ENCODE measurements at regions not wholly inside any gene's neighbourhood (a gene's known extent, or its start where the extent isn't known, plus 50 kb on each side); places are given as distances from the start of the nearest gene placed in this dataset.
"Not testable (repeated sequence)": the region's sequence is repeated elsewhere in the genome, so short reads cannot be mapped to it uniquely, and the experiment has no call there.

- FAIRE-seq (no peak), DNase-seq (ENCODE audit: extremely low spot score, insufficient read length, low read depth) (no peak)
Measured at GRCh38 chr14:43522901-43523300, 984.2 kb downstream of the FSCB start.

- no peak for FAIRE-seq
- DNase-seq (ENCODE audit: extremely low spot score, insufficient read length, low read depth) = no peak
Measured at GRCh38 chr14:43522191-43522590, 984.9 kb downstream of the FSCB start.

DNA sequence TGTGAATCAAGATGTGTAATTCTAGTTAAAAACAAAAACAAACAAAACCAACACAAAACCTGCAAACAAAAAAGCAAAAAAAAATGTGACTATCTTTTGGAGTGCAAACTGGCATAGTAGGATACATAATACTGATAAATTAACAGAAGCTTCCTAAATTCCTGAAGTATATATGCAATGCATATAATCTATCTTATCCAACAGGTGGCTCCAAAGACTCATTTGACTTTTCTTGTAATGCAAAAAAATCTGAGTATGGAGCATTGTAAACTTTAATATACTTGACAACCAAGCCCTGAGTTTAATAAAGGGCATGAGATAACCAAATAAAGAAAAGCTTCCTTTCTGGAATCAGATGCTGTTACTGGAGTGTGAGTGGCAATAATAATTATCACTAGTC is 1003.6 kb downstream of the FSCB start:
- no peak for DNase-seq (ENCODE audit: extremely low spot score, insufficient read length, low read depth)
- no peak for FAIRE-seq

DNA sequence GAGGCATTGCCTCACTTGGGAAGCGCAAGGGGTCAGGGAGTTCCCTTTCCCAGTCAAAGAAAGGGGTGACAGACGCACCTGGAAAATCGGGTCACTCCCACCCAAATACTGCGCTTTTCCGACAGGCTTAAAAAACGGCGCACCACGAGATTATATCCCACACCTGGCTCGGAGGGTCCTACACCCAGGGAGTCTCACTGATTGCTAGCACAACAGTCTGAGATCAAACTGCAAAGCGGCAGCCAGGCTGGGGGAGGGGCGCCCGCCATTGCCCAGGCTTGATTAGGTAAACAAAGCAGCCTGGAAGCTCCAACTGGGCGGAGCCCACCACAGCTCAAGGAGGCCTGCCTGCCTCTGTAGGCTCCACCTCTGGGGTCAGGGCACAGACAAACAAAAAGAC is 1014.7 kb downstream of the FSCB start:
- DNase-seq (ENCODE audit: extremely low spot score, insufficient read length, low read depth); FAIRE-seq: not testable (repeated sequence)

DNA sequence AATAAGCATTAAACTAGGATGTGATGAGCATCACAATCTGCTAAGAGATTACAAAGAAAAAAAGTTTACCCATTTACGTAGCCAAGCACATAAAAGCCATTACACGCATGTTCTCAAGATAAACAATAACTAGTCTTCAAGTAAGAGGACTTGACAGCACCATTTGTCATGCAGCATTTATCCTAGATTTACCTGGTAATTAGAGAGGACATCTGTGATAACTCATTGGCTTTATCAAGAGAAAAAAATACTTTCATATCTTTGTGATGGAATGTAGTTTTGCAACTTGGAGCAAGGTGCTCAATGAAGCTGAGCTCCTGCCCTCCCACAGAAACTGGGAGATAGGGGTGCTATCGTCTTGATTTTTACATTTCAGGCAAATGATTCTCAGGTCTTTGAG is 1023.7 kb downstream of the FSCB start:
- no peak for DNase-seq (ENCODE audit: extremely low spot score, insufficient read length, low read depth)

DNA sequence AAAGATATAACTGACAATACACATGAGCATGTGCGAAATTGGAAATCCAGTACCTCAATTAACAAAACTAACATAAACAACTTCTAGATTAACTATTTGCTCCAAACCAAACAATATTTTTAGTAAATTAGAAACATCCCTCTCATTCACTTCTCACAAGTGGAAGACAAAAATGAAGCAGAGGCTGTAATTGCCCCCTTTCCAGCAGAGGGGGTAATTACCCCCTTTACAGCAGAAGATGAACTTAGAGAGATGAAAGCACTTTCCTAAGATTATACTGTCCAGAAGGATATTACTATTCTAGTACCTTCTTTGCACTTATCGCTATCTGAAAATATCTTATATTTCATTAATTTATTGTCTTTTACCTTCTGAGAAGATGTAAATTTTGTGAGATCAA is 1025.2 kb downstream of the FSCB start:
- FAIRE-seq = no peak
- no peak for DNase-seq (ENCODE audit: extremely low spot score, insufficient read length, low read depth)

More for the DNA sequence above, 1023.7 kb downstream of the FSCB start:
- FAIRE-seq = no peak

DNA sequence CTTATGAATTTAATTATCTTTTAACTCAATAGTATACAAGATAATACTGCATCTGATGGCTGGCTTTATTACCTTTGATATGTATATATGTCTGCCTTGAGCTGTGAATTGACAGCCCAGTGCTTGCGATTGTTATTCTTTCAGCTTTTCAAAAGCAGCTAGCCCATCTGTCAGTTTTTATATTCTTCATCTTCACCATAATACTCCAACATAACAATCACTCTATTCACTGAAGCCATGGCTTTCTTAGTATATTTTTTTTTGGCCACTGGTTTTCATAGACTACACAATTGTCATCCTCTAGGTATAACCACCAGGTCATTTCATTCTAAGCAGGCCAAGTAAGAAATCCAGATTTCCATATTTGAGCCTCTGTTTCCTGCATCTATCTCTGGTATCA is 1026.1 kb downstream of the FSCB start:
- FAIRE-seq = no peak
- DNase-seq (ENCODE audit: extremely low spot score, insufficient read length, low read depth) = no peak

GRCh38 chr14:43479596-43480195 is 1027.4 kb downstream of the FSCB start:
- FAIRE-seq (no peak), DNase-seq (ENCODE audit: extremely low spot score, insufficient read length, low read depth) (no peak)

GRCh38 chr14:43476822-43477221 is 1030.3 kb downstream of the FSCB start:
- no peak for DNase-seq (ENCODE audit: extremely low spot score, insufficient read length, low read depth)
- FAIRE-seq = no peak

DNA sequence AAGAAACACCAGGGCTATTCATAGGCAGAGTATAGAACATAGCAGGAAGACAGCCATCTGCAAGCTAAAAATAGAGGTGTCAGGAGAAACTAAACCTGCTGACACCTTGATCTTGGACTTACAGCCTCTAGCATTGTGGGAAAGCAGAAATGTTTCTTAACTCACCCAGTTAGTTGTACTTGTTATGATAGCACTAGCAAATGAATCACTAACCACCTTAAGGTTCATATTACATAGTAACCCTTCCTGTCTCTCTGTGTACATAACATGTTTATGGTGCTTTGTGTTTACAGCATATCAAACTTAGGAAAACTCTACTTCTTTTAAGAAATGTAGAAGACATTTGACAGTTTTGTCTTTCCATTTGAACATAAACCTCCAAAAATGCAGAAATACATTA is 1031.3 kb downstream of the FSCB start:
- FAIRE-seq = no peak
- no peak for DNase-seq (ENCODE audit: extremely low spot score, insufficient read length, low read depth)

DNA sequence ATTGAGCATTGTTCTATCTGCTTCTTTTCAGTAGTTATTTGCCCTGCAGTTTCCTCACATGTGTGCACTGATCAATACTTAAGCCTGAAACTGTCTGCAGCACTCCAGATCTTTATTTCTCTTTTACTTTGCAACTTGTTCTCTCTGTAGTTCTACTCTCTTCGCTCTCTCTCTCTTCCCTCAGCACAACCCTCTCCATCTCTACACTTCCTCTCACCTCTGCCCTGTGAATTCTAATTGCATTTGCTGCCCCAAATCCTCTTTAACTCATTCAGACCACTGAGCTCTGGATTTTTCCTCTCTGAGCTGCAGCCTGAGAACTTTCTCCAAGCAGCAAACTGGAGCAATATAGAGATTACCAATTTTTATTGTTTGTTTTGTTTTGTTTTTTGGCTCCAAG is 1035.5 kb downstream of the FSCB start:
- no peak for DNase-seq (ENCODE audit: extremely low spot score, insufficient read length, low read depth)
- no peak for FAIRE-seq

- FAIRE-seq (no peak), DNase-seq (ENCODE audit: extremely low spot score, insufficient read length, low read depth) (no peak)
Measured at GRCh38 chr14:43464968-43465367, 1042.1 kb downstream of the FSCB start.

DNA sequence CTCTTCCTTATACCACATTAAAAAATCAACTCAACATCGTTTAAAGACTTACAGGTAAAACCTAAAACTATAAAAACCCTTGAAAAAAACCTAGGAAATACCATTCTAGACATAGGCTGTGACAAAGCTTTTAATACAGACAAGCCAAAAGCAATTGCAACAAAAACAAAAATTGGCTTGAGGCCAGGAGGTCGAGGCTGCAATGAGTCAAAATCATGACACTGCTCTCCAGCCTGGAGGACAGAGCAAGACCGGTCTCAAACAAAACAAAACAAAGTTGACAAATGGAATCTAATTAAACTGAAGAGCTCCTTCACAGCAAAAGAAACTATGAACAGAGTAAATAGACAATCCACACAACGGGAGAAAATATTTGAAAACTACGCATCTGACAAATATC is 1057.8 kb downstream of the FSCB start:
- FAIRE-seq = no peak
- DNase-seq (ENCODE audit: extremely low spot score, insufficient read length, low read depth) = no peak

GRCh38 chr14:43438056-43438455 is 1069.0 kb downstream of the FSCB start:
- FAIRE-seq = no peak
- DNase-seq (ENCODE audit: extremely low spot score, insufficient read length, low read depth) = no peak

DNA sequence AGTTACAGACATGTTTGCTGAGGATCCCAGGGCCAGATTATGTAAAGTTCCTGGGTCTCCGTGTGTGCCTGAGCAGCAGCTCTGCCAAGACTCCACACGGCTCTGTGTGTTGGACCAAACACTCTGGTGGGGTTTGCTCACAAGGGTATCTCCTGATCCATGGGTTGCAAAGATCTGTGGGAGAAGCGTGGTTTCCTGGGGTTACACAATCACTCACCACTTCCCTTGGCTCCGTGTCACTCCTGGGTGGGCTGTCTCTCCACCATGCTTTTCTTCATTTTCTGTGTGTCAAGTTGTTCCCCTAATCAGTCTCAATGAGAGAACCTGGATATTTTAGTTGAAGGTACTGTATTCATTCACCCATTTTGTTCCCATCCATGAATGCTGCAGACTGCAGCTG is 1088.8 kb downstream of the FSCB start:
- DNase-seq (ENCODE audit: extremely low spot score, insufficient read length, low read depth) (no peak), FAIRE-seq (no peak)

DNA sequence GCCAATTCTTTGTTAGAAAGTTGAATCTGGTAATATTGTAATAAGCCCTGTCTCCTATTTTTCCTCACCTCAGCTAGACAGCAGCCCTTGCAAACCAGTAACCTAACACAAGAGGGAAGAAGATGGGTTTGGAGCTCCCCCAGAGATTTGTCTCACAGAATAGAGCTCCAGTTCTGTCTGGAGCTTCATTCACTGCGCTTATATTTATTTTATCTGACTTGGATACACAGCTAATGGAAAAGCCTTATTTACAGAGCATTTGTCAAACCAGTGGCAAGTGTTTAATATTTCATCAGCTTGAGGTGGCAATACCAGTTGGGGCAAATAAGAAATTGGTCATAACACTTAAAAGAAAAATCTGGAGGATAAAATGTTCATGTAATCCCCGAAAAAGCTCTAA is 1094.0 kb downstream of the FSCB start:
- DNase-seq (ENCODE audit: extremely low spot score, insufficient read length, low read depth) (no peak), FAIRE-seq (no peak)

- FAIRE-seq (no peak), DNase-seq (ENCODE audit: extremely low spot score, insufficient read length, low read depth) (no peak)
Measured at GRCh38 chr14:43411841-43412240, 1095.2 kb downstream of the FSCB start.

DNA sequence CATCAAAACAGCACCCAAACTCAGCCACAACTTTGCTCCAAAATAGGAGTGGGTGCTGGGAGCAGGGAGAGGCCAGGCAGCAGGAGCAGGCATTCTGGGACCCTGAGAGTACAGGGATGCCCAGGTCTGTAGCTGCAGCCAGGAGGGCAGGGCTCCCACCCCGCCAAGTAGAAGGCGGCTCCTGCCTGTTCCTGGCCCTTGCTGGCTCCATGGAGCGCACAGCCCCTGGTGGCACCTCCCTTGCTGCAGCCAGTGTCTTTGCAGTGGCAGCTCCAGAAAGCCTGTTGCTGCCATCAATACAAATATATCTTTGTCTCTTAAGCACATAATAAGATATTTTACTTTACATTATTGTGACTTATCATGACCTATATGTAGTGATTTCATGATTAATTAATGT is 1096.5 kb downstream of the FSCB start:
- DNase-seq (ENCODE audit: extremely low spot score, insufficient read length, low read depth) (no peak), FAIRE-seq (no peak)

GRCh38 chr14:43408472-43408871 is 1098.6 kb downstream of the FSCB start:
- no peak for FAIRE-seq

GRCh38 chr14:43407706-43408105 is 1099.4 kb downstream of the FSCB start:
- FAIRE-seq (no peak), DNase-seq (ENCODE audit: extremely low spot score, insufficient read length, low read depth) (no peak)

More at GRCh38 chr14:43408472-43408871, 1098.6 kb downstream of the FSCB start:
- DNase-seq (ENCODE audit: extremely low spot score, insufficient read length, low read depth) = no peak

DNA sequence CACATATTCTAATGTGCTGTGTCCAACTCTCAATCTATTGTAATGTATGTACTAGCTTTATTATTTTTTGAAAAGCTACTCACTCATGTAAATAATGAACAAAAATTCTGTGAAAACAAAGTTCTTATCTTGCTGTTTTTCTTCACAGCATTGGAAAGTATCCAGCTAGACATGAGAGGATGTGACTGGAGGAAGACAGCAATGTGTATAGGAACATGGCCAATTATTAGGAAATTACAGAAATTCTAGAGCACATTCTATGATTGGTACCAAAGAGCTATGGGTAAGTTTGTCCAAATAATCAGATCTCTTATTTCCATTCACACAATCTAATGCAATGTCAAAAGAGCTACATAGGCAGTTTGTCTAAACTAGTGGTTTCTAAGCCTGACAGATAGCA is 1100.2 kb downstream of the FSCB start:
- DNase-seq (ENCODE audit: extremely low spot score, insufficient read length, low read depth) (no peak), FAIRE-seq (no peak)

DNA sequence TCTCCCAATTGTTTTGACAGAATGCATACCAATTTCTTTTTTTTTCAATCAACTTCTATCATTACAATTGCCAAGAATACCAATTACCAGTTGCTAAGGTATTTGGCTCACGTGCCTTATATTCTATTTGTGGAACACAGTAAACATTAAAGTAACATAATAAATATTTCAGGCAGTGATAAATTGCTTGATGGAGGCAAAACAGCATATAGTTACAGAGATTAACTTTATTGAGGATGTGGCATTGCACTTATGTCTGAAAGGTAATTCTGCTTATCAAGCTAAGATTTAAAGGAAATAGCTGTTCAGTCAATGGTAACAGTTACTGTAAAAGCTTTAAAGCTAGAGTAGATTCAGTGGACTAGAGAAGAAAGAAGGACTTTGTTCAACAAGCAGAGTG is 1107.8 kb downstream of the FSCB start:
- FAIRE-seq (no peak), DNase-seq (ENCODE audit: extremely low spot score, insufficient read length, low read depth) (no peak)

- not testable (repeated sequence) for FAIRE-seq; DNase-seq (ENCODE audit: extremely low spot score, insufficient read length, low read depth)
Measured at GRCh38 chr14:43370565-43370896, 1136.6 kb downstream of the FSCB start.

All from GM18507 (cell line).